ENCODE measurements at regions not wholly inside any gene's neighbourhood (a gene's known extent, or its start where the extent isn't known, plus 50 kb on each side); places are given as distances from the start of the nearest gene placed in this dataset.
A peak's percentile ranks its signal among the peaks of the same experiment; 100 is the strongest.

- no peak for DNase-seq
These were observed 299.1 kb upstream of the MTNR1B start for GRCh38 chr11:92670308-92670890.

- no peak for DNase-seq
These were observed 298.4 kb upstream of the MTNR1B start for GRCh38 chr11:92671081-92671480.

DNA sequence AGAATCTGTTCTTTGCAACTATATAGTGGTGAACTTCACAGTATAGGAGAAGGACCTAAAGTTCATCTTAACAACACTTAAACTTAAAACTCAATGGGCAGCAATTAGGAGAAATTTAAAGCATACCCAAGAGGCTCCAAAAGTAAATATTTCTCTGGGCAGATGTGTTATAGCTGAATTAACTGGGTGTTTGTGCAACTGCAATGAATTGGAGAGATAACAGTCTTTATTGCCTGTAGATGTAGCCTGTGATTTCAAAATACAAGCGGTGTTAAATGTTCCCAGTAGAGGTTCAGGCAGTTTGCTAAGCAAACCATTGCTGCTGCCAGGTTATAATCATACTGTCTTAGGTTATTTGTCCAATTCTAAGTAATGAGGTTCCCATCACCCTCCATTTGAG, 294.1 kb upstream of the MTNR1B start:
- no peak for DNase-seq

DNA sequence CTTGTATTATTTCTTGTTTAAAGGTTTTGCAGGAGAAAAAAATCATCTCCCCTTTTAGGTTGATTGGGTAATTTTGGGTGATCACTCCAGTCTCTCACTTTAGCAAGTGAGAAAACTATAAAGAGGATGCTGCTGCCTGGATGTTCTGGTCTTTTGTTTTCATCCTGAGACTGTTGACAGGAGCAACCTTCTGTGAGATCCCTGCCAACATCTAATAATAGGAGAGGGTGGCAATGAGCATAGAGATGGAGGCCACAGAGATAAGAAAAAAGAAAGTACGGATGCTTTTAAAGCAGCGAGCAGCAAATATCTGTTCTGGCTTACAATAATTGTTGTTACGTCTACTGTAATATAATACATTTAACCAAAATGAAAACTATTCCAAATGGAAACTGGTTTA, 293.6 kb upstream of the MTNR1B start:
- DNase-seq = no peak

DNA sequence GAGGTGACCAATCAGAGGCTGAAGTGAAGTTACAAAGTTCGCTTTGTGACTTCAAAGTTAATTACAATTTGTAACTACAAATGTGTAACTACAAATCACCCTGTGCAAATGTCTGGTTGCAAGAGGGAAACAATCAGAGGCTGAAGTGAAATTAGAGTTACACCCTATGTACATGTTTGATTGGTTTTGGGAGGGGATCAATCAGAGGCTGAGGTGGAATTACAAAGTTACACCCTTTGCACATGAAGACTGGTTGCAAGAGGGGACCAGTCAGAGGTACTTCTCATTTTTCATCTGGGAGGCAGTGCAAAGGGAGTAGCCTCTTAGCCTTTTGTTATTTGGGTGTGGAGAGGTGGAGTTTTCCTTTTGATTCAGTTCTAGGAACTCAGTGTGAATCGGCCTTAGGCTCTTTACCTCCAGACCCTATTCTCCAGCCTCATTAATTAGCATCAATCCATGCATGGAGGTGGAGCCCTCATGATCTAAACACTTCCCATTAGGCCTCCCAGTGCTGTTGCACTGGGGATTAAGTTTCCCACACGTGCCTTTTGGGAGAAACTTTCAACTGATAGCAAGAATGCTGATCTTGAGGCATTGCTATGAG, 291.3 kb upstream of the MTNR1B start:
- no peak for DNase-seq

- DNase-seq = no peak
These were observed 287.9 kb upstream of the MTNR1B start for GRCh38 chr11:92681586-92681985.

- no peak for DNase-seq
These were observed 287.3 kb upstream of the MTNR1B start for GRCh38 chr11:92682136-92682535.

- DNase-seq = no peak
These were observed 286.5 kb upstream of the MTNR1B start for GRCh38 chr11:92682952-92683351.

DNA sequence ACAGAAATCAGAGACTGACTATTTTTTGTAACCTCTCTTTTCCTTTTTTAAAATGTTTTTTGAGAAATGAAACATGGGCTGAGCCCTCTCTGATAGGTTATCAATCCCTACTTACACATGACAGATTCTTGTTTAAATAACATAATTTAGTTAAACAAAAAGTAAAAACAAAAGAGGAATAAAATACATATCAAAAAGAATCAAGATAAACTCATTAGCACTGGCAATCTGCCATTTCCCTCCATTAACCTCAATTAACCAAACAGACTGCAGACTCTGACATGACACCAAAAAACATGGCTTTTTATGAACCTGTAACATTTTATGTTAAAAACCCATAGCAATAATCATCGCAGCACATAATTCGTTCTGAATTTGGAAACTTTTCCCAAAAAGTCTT, 284.4 kb upstream of the MTNR1B start:
- DNase-seq = no peak

DNA sequence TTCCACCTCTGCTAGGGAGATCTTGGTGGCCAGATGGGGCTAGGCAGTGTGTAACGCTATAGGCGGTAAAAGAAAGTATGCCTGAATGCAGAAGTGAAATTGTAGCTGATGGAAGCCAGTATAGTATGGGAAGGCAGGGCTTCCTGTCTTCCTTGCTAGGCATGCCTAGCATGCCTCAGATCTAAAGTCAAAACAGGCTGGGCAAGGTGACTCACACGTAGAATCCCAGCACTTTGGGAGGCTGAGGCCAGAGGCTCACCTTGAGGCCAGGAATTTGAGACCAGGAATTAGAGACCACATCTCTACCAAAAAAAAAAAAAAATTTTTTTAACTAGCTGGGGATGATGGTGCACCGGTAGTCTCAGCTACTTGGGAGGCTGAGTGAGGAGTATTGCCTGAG, 281.7 kb upstream of the MTNR1B start:
- DNase-seq = no peak

DNA sequence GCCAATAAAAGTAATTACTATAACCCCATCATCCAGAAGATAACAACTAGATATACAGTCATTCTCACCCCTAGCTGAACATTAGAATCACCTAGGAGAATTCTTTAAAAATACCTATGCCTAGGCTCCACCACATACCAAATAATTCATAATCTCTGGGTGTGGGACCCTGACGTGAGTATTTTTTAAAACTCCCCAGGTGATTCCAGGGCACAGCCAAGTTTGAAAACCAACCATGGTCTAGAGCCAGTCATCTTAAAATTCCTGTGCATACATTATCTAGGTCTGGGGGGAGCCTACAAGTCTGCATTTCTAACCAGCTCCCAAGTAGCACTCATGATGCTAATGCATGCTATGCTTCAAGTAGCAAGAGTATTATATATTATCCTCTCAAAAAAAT, 281.0 kb upstream of the MTNR1B start:
- DNase-seq = no peak

- DNase-seq = no peak
These were observed 276.5 kb upstream of the MTNR1B start for GRCh38 chr11:92692826-92693546.

GRCh38 chr11:92696076-92696475, 273.4 kb upstream of the MTNR1B start:
- no peak for DNase-seq

DNA sequence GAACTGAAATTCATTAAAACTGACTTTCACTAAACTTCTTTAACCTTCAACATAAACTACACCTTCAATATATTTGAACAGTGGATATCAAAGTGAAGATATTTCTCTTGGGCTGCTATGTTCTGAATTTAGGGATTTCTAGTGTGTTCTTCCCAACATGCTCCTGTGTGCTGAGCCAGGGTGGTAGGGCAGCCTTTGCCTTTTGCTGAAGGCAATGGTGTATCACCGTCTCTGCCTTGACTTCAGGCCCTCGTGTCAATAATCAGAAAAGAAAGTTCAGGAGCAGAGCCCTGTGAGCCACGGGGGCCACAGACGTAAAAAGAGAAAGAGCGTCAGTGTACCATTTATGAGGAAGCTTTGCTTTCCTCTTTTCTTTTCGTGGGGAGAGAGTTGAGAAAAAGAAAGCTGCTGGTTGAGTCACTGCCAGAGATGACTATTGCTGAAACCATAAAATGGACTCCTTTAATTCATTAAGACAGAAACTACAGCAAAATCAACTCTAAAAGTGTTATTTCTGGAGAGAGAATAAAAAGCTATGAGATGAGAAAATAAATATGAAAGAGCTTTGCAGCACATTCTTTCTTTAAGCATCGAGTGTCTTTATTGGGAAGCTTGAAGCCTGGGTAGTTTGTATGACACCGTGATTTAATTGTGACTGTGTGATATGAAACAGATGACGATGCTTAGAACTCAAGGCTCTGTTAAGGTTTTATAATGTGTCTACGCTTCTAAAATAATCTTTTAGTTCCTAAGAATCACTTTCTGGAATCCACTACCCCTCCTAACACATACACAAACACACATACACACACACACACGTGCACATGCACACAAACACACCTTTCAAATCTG, 271.8 kb upstream of the MTNR1B start:
- no peak for DNase-seq

DNA sequence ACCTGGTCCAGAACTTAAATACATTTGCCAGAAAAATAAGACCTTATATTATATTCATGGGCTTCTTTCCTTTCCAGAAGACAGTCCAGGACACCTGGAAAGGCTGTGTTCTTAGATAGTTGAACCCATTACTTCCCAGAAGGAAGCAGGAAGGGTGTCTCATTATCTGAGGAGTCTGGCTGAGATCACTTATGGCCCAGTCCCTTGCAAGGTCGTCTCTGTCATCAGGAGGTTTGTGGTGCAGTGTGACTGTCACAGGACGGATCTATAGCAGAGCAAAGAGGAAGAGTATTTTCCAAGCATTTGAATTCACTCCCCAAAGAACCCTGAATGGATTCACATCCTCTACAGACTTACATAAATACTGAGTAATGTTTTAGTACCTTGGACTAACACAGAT, 270.7 kb upstream of the MTNR1B start:
- no peak for DNase-seq

DNA sequence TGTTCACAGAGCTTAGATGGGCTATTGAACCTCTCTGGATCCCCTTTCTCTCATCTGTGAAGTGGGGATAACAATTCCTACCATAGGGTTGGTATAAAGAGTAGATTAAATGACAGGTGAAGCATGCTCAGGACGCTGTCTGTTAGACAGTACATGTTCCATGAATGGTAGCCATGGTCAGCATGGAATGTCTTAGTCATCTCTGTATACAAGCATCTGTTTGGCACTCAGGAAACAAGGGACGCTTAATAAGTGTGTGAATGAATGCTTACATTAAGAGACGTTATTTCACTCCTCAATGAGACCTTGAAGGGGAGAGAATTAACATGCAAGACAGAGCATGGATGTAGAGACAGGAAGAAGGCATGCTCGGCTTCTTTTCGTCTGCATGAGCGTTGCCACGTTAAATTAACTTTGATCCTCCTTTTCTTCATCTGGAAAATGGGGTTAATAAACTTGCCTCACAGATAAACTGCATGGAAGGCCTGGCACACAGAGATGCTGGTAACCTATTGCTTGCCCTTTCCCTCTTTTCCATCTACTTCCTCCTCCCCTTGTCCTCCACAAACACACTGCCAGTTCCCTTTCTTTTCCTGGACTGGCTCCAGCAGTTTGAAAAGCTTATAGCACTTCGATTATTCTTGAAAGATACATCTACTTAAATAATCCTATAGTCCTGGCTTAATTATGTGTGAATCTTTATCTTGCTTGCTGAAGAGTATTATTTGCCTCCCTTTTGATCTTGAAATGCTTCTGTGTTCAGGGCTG, 267.2 kb upstream of the MTNR1B start:
- no peak for DNase-seq

GRCh38 chr11:92702805-92703448, 266.5 kb upstream of the MTNR1B start:
- DNase-seq = no peak

- DNase-seq = no peak
These were observed 266.0 kb upstream of the MTNR1B start for GRCh38 chr11:92703449-92703830.

- DNase-seq = peak; percentile 8
These were observed 262.3 kb upstream of the MTNR1B start for GRCh38 chr11:92707173-92707619.

DNA sequence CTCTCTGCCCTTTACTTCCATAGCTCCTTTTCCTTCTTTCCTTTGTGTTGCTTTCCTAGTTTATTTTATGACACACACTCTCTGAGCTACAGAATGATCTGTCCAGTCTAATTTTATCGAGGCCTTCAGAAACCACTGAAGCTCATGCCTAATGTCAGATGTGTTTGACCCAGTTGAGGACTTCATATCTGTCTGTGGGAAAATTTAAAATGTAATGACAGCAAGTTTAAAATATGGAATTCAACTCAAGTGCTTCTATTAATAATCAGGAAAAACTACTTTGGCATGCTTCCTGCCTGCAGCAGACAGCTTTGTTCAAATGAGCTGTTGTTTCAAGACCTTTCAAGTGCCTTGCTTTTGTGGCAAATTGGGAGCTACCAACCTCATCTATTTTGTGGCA, 261.8 kb upstream of the MTNR1B start:
- no peak for DNase-seq

DNA sequence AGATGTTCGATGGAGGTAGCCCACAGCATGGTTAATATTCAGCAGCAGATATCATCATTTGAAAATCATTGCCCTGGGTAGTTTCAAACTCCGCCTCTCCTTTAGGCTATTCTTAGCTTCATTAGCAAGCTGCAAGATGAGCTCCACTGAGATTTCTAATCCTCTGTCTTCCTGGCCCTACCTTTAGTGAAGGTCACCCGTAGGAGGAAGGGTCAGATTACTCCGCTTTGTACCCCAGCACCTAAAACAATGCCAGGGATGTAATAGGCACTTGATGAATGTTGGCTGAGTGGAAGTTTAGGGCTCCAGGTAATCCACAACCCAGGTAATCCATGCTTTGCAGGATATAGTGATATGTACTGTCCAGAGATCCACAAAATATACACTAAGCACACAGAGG, 260.1 kb upstream of the MTNR1B start:
- no peak for DNase-seq

GRCh38 chr11:92711926-92712325, 257.5 kb upstream of the MTNR1B start:
- DNase-seq = no peak
